ENCODE measurements at regions not wholly inside any gene's neighbourhood (a gene's known extent, or its start where the extent isn't known, plus 50 kb on each side); places are given as distances from the start of the nearest gene placed in this dataset.

- TF ChIP-seq ESRRG (CRISPR knock-in tag; IDR thresholded peaks at IDR 0.05) (no peak), TOX (CRISPR knock-in tag; IDR thresholded peaks at IDR 0.05; ENCODE audit: borderline replicate concordance) (no peak), ZNF8 (CRISPR knock-in tag; IDR thresholded peaks at IDR 0.05) (no peak), CSRNP3 (CRISPR knock-in tag; IDR thresholded peaks at IDR 0.05) (no peak), ZNF70 (CRISPR knock-in tag; IDR thresholded peaks at IDR 0.05) (no peak), PATZ1 (CRISPR knock-in tag; IDR thresholded peaks at IDR 0.05; ENCODE audit: borderline replicate concordance) (no peak), ZNF565 (CRISPR knock-in tag; conservative IDR thresholded peaks at IDR 0.05; ENCODE audit: low read depth) (no peak), CSDC2 (CRISPR knock-in tag; IDR thresholded peaks at IDR 0.05) (no peak), PPARA (CRISPR knock-in tag; IDR thresholded peaks at IDR 0.05; ENCODE audit: borderline replicate concordance) (no peak)
- TF ChIP-seq, protein P1, sequence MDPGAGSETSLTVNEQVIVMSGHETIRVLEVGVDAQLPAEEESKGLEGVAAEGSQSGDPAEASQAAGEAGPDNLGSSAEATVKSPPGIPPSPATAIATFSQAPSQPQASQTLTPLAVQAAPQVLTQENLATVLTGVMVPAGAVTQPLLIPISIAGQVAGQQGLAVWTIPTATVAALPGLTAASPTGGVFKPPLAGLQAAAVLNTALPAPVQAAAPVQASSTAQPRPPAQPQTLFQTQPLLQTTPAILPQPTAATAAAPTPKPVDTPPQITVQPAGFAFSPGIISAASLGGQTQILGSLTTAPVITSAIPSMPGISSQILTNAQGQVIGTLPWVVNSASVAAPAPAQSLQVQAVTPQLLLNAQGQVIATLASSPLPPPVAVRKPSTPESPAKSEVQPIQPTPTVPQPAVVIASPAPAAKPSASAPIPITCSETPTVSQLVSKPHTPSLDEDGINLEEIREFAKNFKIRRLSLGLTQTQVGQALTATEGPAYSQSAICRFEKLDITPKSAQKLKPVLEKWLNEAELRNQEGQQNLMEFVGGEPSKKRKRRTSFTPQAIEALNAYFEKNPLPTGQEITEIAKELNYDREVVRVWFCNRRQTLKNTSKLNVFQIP (CRISPR knock-in tag; IDR thresholded peaks at IDR 0.05; ENCODE audit: borderline replicate concordance, low read depth), result no peak
- TF ChIP-seq, protein P2, sequence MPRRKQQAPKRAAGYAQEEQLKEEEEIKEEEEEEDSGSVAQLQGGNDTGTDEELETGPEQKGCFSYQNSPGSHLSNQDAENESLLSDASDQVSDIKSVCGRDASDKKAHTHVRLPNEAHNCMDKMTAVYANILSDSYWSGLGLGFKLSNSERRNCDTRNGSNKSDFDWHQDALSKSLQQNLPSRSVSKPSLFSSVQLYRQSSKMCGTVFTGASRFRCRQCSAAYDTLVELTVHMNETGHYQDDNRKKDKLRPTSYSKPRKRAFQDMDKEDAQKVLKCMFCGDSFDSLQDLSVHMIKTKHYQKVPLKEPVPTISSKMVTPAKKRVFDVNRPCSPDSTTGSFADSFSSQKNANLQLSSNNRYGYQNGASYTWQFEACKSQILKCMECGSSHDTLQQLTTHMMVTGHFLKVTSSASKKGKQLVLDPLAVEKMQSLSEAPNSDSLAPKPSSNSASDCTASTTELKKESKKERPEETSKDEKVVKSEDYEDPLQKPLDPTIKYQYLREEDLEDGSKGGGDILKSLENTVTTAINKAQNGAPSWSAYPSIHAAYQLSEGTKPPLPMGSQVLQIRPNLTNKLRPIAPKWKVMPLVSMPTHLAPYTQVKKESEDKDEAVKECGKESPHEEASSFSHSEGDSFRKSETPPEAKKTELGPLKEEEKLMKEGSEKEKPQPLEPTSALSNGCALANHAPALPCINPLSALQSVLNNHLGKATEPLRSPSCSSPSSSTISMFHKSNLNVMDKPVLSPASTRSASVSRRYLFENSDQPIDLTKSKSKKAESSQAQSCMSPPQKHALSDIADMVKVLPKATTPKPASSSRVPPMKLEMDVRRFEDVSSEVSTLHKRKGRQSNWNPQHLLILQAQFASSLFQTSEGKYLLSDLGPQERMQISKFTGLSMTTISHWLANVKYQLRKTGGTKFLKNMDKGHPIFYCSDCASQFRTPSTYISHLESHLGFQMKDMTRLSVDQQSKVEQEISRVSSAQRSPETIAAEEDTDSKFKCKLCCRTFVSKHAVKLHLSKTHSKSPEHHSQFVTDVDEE (CRISPR knock-in tag; IDR thresholded peaks at IDR 0.05), result no peak
- no peak for ATAC-seq
Observed at GRCh38 chr11:23471878-23472277, 611.6 kb upstream of the CCDC179 start.

- TF ChIP-seq BACH2 (CRISPR knock-in tag; IDR thresholded peaks at IDR 0.05; ENCODE audit: borderline replicate concordance) (no peak), ZC3H10 (CRISPR knock-in tag; IDR thresholded peaks at IDR 0.05) (no peak), OSR1 (CRISPR knock-in tag; IDR thresholded peaks at IDR 0.05) (no peak), PATZ1 (CRISPR knock-in tag; IDR thresholded peaks at IDR 0.05; ENCODE audit: borderline replicate concordance) (no peak)
- TF ChIP-seq, protein P1 (CRISPR knock-in tag; IDR thresholded peaks at IDR 0.05; ENCODE audit: borderline replicate concordance, low read depth), result no peak
- TF ChIP-seq, protein P2 (CRISPR knock-in tag; IDR thresholded peaks at IDR 0.05), result no peak
- ATAC-seq, result no peak
Observed at GRCh38 chr11:23473782-23474181, 613.5 kb upstream of the CCDC179 start.
